GM20000 (cell line): ENCODE measurements at regions not wholly inside any gene's neighbourhood (a gene's known extent, or its start where the extent isn't known, plus 50 kb on each side); places are given as distances from the start of the nearest gene placed in this dataset.

Experiments used
- DNase-seq: peaks from one replicate; pipeline ENCODE4 v3.0.0; 2012; ENCODE audit warnings: low spot score
- TF ChIP-seq, protein P1 (sequence below): IDR thresholded peaks from 2 replicates; pipeline ENCODE4 v1.5.1; 2012; ENCODE audit warnings: mild to moderate bottlenecking, control low read depth; ENCODE audit errors: extremely low read depth, missing control alignments

GRCh38 chr16:59148769-59149155 is 414.6 kb upstream of the GOT2 start:
- TF ChIP-seq, protein P1, sequence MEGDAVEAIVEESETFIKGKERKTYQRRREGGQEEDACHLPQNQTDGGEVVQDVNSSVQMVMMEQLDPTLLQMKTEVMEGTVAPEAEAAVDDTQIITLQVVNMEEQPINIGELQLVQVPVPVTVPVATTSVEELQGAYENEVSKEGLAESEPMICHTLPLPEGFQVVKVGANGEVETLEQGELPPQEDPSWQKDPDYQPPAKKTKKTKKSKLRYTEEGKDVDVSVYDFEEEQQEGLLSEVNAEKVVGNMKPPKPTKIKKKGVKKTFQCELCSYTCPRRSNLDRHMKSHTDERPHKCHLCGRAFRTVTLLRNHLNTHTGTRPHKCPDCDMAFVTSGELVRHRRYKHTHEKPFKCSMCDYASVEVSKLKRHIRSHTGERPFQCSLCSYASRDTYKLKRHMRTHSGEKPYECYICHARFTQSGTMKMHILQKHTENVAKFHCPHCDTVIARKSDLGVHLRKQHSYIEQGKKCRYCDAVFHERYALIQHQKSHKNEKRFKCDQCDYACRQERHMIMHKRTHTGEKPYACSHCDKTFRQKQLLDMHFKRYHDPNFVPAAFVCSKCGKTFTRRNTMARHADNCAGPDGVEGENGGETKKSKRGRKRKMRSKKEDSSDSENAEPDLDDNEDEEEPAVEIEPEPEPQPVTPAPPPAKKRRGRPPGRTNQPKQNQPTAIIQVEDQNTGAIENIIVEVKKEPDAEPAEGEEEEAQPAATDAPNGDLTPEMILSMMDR, result no peak
- DNase-seq, result no peak

DNA sequence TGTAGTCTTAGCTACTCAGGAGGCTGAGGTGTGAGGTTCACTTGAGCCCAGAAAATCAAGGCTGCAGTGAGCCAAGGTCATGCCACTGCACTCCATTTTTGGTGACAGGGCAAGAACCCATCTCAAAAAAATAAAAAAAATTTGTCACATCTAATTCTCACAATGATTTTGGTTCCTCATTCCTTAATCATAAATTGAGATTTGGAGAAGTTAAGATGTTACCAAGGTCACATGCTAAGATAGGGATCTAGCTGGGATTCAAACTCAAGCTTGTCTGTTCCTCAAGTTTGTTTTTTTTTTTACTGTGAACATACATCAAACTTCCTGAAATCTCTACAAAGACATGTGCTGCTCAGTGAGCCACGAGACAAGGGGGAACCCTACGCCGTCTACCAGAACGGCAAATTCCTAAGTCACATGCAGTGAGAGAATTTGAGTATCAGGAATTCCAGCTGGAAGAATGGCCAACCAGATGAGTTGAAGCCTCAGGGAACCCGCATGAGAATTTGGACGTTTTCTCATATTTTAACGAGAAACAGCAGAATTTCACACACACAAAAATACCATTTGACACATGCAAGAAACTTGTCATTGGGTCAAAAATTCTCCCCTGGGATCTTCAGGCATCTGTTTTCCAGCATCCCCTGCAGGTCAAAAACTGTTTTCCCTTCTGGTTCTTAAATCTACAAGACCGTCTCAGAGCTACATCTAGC is 414.1 kb upstream of the GOT2 start:
- DNase-seq, result no peak

DNA sequence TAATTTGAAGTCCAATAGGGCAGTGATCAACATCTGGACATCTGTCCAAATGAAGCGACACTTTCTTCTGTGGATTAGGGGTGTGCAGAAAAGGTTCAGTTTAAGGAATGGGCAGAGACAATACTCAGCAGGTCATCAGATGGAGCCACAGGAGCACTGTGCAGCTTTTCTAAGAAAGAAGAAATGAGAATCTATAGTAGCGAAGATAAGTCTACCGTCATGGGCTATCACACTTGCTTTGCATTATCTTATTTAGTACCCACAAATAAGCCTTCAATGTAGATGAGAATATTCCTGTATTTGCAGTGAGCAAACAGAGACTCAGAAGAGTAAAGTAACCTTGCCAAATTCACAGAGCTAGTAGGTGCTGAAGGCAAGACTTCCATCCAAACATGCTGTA is 412.0 kb upstream of the GOT2 start:
- TF ChIP-seq, protein P1, result no peak
- DNase-seq, result no peak

More for the DNA sequence above, 414.1 kb upstream of the GOT2 start:
- TF ChIP-seq, protein P1, result no peak

DNA sequence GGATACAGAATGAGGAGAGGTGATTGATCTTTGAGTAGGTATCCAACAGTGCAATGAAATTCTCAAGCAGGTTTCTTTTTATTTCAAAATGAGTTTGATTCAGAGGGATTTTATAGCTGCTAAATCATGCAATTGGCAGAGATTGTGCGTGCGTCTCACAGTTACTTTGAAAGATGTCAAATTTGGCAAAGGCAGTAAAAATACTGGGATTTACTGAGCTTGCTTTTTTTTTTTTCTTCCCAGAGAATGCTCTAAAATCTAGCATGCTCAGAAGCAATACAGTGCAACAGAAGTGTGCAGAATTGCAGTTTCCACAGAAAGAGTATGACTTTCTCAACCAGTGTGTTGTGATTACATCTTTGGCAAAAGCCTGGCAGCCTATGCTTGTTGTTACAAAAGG is 410.7 kb upstream of the GOT2 start:
- TF ChIP-seq, protein P1, result no peak
- no peak for DNase-seq

GRCh38 chr16:59144326-59144725 is 410.2 kb upstream of the GOT2 start:
- TF ChIP-seq, protein P1, result no peak
- no peak for DNase-seq

DNA sequence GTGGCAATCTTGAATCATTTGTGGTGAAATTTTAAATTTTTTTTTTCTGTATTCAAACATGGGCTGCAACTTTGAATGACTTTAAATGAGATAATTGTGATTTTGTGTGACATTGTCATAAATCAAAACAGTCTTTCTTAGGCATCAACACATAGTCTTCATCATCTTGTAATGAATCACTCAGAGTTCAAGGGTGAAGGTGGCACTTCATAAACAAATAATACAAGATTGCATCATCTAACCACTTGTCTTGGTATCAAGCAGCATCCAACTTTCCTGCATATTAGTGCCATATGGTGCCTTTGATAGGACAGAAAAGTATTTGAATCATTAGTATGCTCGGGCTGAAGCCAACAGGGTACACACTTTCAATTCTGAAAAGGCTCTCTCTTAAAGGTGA is 392.4 kb upstream of the GOT2 start:
- TF ChIP-seq, protein P1, result no peak

DNA sequence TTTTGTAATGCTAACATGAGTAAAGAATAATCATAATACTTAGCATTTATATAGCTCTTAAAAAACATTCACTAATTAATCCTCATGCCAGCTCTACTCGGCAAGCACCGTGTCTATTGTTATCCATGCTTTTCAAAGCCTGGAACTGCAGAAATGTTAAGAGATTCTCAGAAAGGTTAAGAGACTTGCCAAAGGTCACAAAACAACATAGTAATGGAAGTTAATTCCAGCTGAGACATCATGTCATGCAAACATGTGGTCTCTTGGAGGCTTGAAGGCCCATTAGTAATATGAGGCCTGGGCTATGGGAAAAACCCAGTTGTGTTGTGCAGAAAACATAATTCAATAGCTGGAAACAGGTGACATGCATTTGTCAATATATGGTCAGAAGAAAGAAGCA is 389.9 kb upstream of the GOT2 start:
- no peak for DNase-seq
- TF ChIP-seq, protein P1, result no peak

More for the DNA sequence above, 392.4 kb upstream of the GOT2 start:
- no peak for DNase-seq
